K562 (cell line): ENCODE measurements at regions not wholly inside any gene's neighbourhood (a gene's known extent, or its start where the extent isn't known, plus 50 kb on each side); places are given as distances from the start of the nearest gene placed in this dataset.

Experiments used
- ARID4B ChIP-seq: sonication (generic); formaldehyde crosslinking; IDR thresholded peaks from 2 replicates; pipeline ENCODE4 v1.8.0; 2022; ENCODE audit warnings: mild to moderate bottlenecking, missing genetic modification reagents
- ELF2 ChIP-seq: fragments of 250-450 bp; sonication (Bioruptor Pico); IDR thresholded peaks from 2 replicates; pipeline ENCODE4 v1.5.0; 2021; ENCODE audit warnings: mild to moderate bottlenecking
- FOXO4 ChIP-seq: fragments of 450-650 bp; formaldehyde crosslinking; IDR thresholded peaks from 2 replicates; pipeline ENCODE4 v1.4.0; 2020; ENCODE audit warnings: mild to moderate bottlenecking, moderate library complexity
- THRA ChIP-seq: fragments of 450-650 bp; IDR thresholded peaks from 2 replicates; pipeline ENCODE4 v1.6.1; 2017; ENCODE audit warnings: mild to moderate bottlenecking, moderate library complexity
- TOE1 ChIP-seq, 2 experiments: fragments of 450-650 bp in 1 of 2; sonication (generic) in 1 of 2; formaldehyde crosslinking in 1 of 2; IDR thresholded peaks; 2 replicates each; pipeline versions ENCODE4 v1.7.1 to v1.8.0; 2016 to 2022; ENCODE audit warnings: borderline replicate concordance in 2 of 2, mild to moderate bottlenecking in 2 of 2, antibody characterized with exemption in 1 of 2, inconsistent platforms in 1 of 2, low read depth in 1 of 2, missing genetic modification reagents in 1 of 2, moderate library complexity in 1 of 2
- XRCC3 ChIP-seq: fragments of 450-650 bp; IDR thresholded peaks from 2 replicates; pipeline ENCODE4 v1.6.1; 2017; ENCODE audit warnings: mild to moderate bottlenecking, moderate library complexity
- ZNF324 ChIP-seq: fragments of 250-450 bp; sonication (Bioruptor Pico); IDR thresholded peaks from 2 replicates; pipeline ENCODE4 v1.4.0; 2020; ENCODE audit warnings: mild to moderate bottlenecking
- ZNF384 ChIP-seq: IDR thresholded peaks from 2 replicates; pipeline ENCODE4 v1.6.1; 2012; ENCODE audit warnings: low read depth, low read length, improper control_type of control experiment
- TF ChIP-seq, protein P1 (sequence below): fragments of 450-650 bp; IDR thresholded peaks from 2 replicates; pipeline ENCODE4 v1.6.1; 2016; ENCODE audit warnings: antibody characterized with exemption

- TF ChIP-seq, protein P1, sequence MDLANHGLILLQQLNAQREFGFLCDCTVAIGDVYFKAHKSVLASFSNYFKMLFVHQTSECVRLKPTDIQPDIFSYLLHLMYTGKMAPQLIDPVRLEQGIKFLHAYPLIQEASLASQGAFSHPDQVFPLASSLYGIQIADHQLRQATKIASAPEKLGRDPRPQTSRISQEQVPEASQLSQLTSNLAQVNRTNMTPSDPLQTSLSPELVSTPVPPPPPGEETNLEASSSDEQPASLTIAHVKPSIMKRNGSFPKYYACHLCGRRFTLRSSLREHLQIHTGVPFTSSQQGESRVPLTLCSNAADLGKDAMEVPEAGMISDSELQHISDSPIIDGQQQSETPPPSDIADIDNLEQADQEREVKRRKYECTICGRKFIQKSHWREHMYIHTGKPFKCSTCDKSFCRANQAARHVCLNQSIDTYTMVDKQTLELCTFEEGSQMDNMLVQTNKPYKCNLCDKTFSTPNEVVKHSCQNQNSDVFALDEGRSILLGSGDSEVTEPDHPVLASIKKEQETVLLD: no peak
- no peak for TF ChIP-seq THRA
- TF ChIP-seq TOE1 (IDR thresholded peaks at IDR 0.05; ENCODE audit: borderline replicate concordance): no peak
- no peak for TF ChIP-seq TOE1 (CRISPR knock-in tag; IDR thresholded peaks at IDR 0.05; ENCODE audit: borderline replicate concordance, low read depth)
- no peak for TF ChIP-seq ELF2
- TF ChIP-seq FOXO4: no peak
- no peak for TF ChIP-seq ARID4B (CRISPR knock-in tag)
- no peak for TF ChIP-seq XRCC3
- TF ChIP-seq ZNF384: no peak
- no peak for TF ChIP-seq ZNF324 (CRISPR knock-in tag)
- TF ChIP-seq, all 486 proteins: peak for 0
Measured at GRCh38 chr9:1599961-1600360, 415.2 kb upstream of the SMARCA2 start (continued).
